Breast epithelium (tissue), 4 donors: ENCODE measurements at regions not wholly inside any gene's neighbourhood (a gene's known extent, or its start where the extent isn't known, plus 50 kb on each side); places are given as distances from the start of the nearest gene placed in this dataset.

Experiments
- DNase-seq, 2 donors: peaks; one replicate each; pipeline ENCODE4 v3.0.0-alpha.2; 2019; ENCODE audit warnings: low spot score in 2 of 2
- H3K27ac ChIP-seq, 2 donors: fragments of 200-600 bp; sonication (generic) in 1 of 2; one replicate each; pipeline ENCODE4 v1.5.1; 2016 to 2019; ENCODE audit warnings: mild to moderate bottlenecking in 1 of 2
- H3K27me3 ChIP-seq, 2 donors: fragments of 200-600 bp; sonication (generic) in 1 of 2; one replicate each; pipeline versions ENCODE4 v1.5.1 to v1.6.0; 2017 to 2019; ENCODE audit warnings: control low read depth in 1 of 2, mild to moderate bottlenecking in 1 of 2
- H3K36me3 ChIP-seq: fragments of 200-600 bp; one replicate; pipeline ENCODE4 v1.5.1; 2019
- H3K4me1 ChIP-seq, 2 donors: fragments of 200-600 bp; sonication (generic); one replicate each; pipeline ENCODE4 v1.5.1; 2016 to 2019; ENCODE audit warnings: control low read depth in 1 of 2
- H3K4me3 ChIP-seq, 3 donors: fragments of 200-600 bp; sonication (generic); 1 replicate in 2 of 3; 2 replicates in 1 of 3; pipeline ENCODE4 v1.5.1; 2016 to 2019; ENCODE audit warnings: mild to moderate bottlenecking in 3 of 3, moderate library complexity in 2 of 3
- H3K9me3 ChIP-seq, 2 donors: fragments of 200-600 bp; sonication (generic) in 1 of 2; one replicate each; pipeline ENCODE4 v1.5.1; 2016 to 2019; ENCODE audit warnings: control low read depth in 1 of 2
- POLR2A ChIP-seq: fragments of 450-650 bp; IDR thresholded peaks from one replicate; pipeline ENCODE4 v1.6.1; 2016; ENCODE audit warnings: antibody characterized with exemption, mild to moderate bottlenecking, moderate library complexity
- POLR2AphosphoS5 ChIP-seq, 3 donors: sonication (generic); formaldehyde crosslinking; IDR thresholded peaks; one replicate each; pipeline ENCODE4 v1.6.1; 2017; ENCODE audit warnings: antibody characterized with exemption in 3 of 3
- intact Hi-C: fragments of 100-400 bp; cut with DNase I; formaldehyde crosslinking; loops from one replicate; pipeline ENCODE4 v1.15.1; 2023; ENCODE audit warnings: low total_unique reads
- TF ChIP-seq, protein P1 (sequence below), 3 donors: fragments of 450-650 bp; IDR thresholded peaks; one replicate each; pipeline ENCODE4 v1.5.1; 2016 to 2017; ENCODE audit warnings: antibody characterized with exemption in 3 of 3, mild to moderate bottlenecking in 3 of 3, moderate library complexity in 3 of 3

DNA sequence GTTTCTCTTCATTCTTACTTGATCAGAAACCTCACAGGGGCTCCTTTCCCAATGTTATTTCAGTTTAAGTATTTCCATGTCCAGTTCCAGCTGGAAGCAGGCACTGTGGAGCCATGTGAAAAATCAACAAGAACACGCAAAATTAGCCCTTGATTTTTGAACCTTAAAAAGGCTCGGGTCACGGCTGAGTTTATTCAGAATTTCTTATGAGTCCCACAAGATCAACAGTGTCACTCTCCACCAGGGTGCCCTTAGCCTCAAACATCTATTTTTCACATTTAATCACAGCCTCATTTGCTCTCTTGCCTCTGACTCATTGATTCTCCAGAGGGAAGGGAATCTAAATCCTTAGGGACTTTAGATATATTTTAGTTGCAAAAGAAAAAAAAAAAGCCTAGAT, 157.7 kb upstream of the AVPR1A start:
- Histone ChIP-seq H3K27ac (no peak overlapping the region), H3K9me3 (peaks cover 8 to 17% of the 10 kb centered on the region in 2 donors), H3K27me3 (no peaks in the 10 kb centered on the region), H3K36me3 (no peaks in the 10 kb centered on the region), H3K4me3 (no peak overlapping the region), H3K4me1 (no peaks in the 10 kb centered on the region)
- DNase-seq: no peak
- intact Hi-C loops: no loop called here
- no peak for TF ChIP-seq POLR2A
- TF ChIP-seq POLR2AphosphoS5 (IDR thresholded peaks at IDR 0.05): no peak

DNA sequence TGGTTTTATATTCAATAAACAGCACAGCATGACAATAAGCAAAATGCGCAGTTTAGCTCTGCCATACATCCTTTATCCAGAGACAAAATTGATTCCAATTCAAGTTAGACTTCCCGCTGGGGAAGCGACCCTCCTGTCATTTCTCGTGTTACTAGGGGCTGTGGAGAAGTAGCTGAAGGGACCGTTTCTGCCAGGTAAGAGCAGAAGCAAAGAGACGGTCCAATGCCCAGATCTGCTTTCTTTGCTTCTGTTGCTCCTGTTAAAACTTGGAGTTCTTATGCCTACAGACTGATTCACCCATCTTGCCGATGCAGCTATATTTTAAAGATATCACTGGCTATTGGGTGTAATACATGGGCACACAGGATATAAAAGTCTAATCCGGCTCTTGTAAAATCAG, 156.8 kb upstream of the AVPR1A start:
- Histone ChIP-seq H3K27me3 (no peaks in the 10 kb centered on the region), H3K4me3 (no peak overlapping the region), H3K27ac (no peak overlapping the region), H3K36me3 (no peaks in the 10 kb centered on the region), H3K9me3 (peaks cover 8 to 17% of the 10 kb centered on the region in 2 donors), H3K4me1 (no peaks in the 10 kb centered on the region)
- TF ChIP-seq POLR2A (no peak), POLR2AphosphoS5 (IDR thresholded peaks at IDR 0.05) (no peak)
- TF ChIP-seq, protein P1, sequence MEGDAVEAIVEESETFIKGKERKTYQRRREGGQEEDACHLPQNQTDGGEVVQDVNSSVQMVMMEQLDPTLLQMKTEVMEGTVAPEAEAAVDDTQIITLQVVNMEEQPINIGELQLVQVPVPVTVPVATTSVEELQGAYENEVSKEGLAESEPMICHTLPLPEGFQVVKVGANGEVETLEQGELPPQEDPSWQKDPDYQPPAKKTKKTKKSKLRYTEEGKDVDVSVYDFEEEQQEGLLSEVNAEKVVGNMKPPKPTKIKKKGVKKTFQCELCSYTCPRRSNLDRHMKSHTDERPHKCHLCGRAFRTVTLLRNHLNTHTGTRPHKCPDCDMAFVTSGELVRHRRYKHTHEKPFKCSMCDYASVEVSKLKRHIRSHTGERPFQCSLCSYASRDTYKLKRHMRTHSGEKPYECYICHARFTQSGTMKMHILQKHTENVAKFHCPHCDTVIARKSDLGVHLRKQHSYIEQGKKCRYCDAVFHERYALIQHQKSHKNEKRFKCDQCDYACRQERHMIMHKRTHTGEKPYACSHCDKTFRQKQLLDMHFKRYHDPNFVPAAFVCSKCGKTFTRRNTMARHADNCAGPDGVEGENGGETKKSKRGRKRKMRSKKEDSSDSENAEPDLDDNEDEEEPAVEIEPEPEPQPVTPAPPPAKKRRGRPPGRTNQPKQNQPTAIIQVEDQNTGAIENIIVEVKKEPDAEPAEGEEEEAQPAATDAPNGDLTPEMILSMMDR (IDR thresholded peaks at IDR 0.05): no peak
- intact Hi-C loops: no loop called here
- no peak for DNase-seq

DNA sequence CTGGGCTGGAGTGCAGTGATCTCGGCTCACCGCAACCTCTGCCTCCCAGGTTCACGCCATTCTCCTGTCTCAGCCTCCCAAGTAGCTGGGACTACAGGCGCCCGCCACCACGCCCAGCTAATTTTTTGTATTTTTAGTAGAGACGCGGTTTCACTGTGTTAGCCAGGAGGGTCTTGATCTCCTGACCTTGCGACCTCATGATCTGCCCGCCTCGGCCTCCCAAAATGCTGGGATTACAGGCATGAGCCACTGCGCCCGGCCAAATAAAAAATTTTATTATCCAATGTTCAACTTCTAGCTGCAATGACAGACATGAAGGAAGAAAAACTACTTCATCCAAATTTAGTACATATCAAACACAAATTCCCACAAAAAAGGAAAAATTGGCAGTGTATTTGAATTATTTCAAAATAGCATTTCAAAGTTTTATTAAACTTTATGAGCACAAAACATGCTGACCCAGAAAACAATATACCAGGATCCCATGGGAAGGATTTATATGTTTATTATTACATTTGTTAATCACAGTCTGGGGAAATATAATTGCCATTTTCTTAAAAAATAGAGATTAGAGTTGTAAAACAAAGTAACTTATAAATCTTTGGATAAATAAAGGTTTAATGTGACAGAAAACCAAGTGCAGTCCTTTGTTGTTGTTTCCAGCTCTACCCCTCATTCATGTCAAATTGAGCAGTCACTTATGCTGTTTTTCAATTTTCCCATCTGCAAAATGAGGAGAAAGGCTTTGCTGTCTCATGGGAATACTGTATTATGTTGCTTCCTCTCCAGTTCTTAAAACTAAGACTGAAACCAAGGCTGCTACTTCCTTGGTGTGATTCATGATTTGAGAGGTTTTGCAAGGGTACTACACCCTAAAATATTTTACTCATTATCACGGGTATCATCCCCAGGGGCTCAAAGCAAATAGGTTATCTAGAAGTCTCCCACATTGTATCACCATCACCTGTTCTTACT, 155.2 kb upstream of the AVPR1A start:
- Histone ChIP-seq H3K4me1 (no peaks in the 10 kb centered on the region), H3K9me3 (peaks cover 8 to 17% of the 10 kb centered on the region in 2 donors), H3K27me3 (no peaks in the 10 kb centered on the region), H3K36me3 (no peaks in the 10 kb centered on the region), H3K4me3 (no peak overlapping the region), H3K27ac (no peak overlapping the region)
- intact Hi-C loops: no loop called here
- TF ChIP-seq POLR2A (no peak), POLR2AphosphoS5 (IDR thresholded peaks at IDR 0.05) (no peak)
- TF ChIP-seq, protein P1 (IDR thresholded peaks at IDR 0.05): no peak
- DNase-seq: no peak

DNA sequence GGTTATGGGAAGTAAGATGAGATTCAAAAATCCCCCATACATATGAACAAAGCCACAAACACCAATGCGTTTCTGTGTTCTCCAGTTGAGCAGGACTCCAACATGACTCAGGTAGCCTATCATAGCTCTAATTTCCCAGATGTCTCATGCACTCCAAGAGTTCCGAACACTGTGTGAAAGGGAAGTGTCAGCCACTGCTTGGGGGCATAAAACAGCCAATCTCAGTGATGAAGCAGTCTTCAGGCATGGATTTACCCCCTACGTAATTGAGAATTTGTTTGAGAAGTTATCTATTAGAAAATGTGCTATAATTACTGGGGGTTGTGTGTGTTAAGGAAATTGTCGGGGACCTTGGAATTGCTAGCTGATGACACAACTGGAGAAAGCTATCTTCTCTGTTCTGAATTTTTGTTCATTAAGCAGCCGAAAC, 153.9 kb upstream of the AVPR1A start:
- TF ChIP-seq, protein P1 (IDR thresholded peaks at IDR 0.05): no peak
- no peak for TF ChIP-seq POLR2A
- H3K36me3 ChIP-seq: no peaks in the 10 kb centered on the region
- no peak overlapping the region for H3K27ac ChIP-seq
- no peaks in the 10 kb centered on the region for H3K4me1 ChIP-seq
- intact Hi-C loops: no loop called here
- no peaks in the 10 kb centered on the region for H3K27me3 ChIP-seq
- no peak overlapping the region for H3K4me3 ChIP-seq
- peaks cover 0 to 7% of the 10 kb centered on the region in 2 donors for H3K9me3 ChIP-seq
- no peak for DNase-seq

DNA sequence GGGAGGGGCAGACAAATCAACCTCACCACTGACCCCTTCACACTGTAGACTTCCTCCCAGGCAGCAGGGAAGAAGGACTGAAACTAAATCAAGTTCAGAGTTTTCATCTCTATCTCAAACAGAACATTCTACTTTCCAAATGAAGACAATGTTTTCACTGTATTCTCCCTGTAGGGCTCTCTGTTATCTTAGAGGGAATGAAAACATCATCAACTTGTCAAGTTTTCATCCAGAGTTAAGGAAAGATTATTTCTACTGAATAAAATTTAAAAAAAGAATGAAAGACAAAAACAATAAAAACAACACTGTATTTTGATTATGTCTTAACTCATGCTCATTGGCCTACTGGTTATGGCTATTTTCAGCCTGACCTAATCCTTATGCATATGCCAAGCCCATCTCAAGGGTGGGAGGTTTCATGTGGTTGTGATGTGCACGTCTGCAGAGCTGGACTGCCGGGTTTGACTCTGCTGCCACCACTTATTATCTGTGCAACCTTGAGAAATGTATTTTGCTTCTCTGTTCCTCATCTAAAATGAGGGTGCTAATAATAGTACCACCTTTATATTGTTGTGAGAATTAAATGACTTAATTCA, 152.0 kb upstream of the AVPR1A start:
- no peak for DNase-seq
- no peak for TF ChIP-seq POLR2A
- no peak for TF ChIP-seq POLR2AphosphoS5 (IDR thresholded peaks at IDR 0.05)
- TF ChIP-seq, protein P1 (IDR thresholded peaks at IDR 0.05): no peak

More for the DNA sequence above, 152.0 kb upstream of the AVPR1A start:
- Histone ChIP-seq H3K27ac (no peak overlapping the region), H3K4me1 (no peaks in the 10 kb centered on the region), H3K9me3 (no peaks in the 10 kb centered on the region), H3K27me3 (no peaks in the 10 kb centered on the region), H3K4me3 (no peak overlapping the region), H3K36me3 (no peaks in the 10 kb centered on the region)
- intact Hi-C loops: no loop called here
